PC-9 (cell line): ENCODE measurements at regions not wholly inside any gene's neighbourhood (a gene's known extent, or its start where the extent isn't known, plus 50 kb on each side); places are given as distances from the start of the nearest gene placed in this dataset.
A peak's percentile ranks its signal among the peaks of the same experiment; 100 is the strongest.
"Not testable (repeated sequence)": the region's sequence is repeated elsewhere in the genome, so short reads cannot be mapped to it uniquely, and the experiment has no call there.

Experiments
- BruUV-seq: library from RNA; stranded (reverse); fragments of 400-500 nt; replicated peaks from 2 replicates; lab custom pipeline; 2021; lab: Mats Ljungman, UMichigan
- CTCF ChIA-PET: fragments of 300-600 bp; sonication (Branson Sonifier 250); formaldehyde crosslinking; loops from one replicate; lab custom pipeline; 2022; ENCODE audit warnings: antibody characterized with exemption; lab: Charles Lee
- POLR2A ChIA-PET: fragments of 300-600 bp; sonication (Branson Sonifier 250); formaldehyde crosslinking; loops from one replicate; lab custom pipeline; 2022; ENCODE audit warnings: antibody characterized with exemption; ENCODE audit not compliant: unreplicated experiment; lab: Charles Lee
- DNase-seq, 2 experiments: peaks; one replicate each; pipeline versions ENCODE4 v3.0.0 to v3.0.0-alpha.2; 2015 to 2022; ENCODE audit warnings: mixed read lengths in 1 of 2
- H2AFZ ChIP-seq: fragments of 200-600 bp; sonication (generic); 2 replicates; pipeline ENCODE4 v1.8.1; 2017; ENCODE audit warnings: antibody characterized with exemption
- H3F3A ChIP-seq: fragments of 200-600 bp; sonication (generic); 2 replicates; pipeline ENCODE4 v1.8.1; 2017; ENCODE audit warnings: antibody characterized with exemption, mild to moderate bottlenecking, low read depth; ENCODE audit not compliant: insufficient read depth
- H3K27ac ChIP-seq: fragments of 200-600 bp; sonication (generic); 2 replicates; pipeline ENCODE4 v1.6.1; 2016; ENCODE audit warnings: mixed run types
- H3K27me3 ChIP-seq: fragments of 200-600 bp; sonication (generic); 2 replicates; pipeline ENCODE4 v1.6.1; 2016; ENCODE audit warnings: low read depth, mixed run types; ENCODE audit not compliant: insufficient read depth
- H3K36me3 ChIP-seq: fragments of 200-600 bp; sonication (generic); 2 replicates; pipeline ENCODE4 v1.6.1; 2016; ENCODE audit warnings: low read depth, mixed run types
- H3K4me1 ChIP-seq: fragments of 200-600 bp; sonication (generic); replicated peaks from 2 replicates; pipeline ENCODE4 v1.6.1; 2016; ENCODE audit warnings: mixed run types; ENCODE audit not compliant: insufficient read depth
- H3K4me2 ChIP-seq: fragments of 200-600 bp; sonication (generic); 2 replicates; pipeline ENCODE4 v1.6.1; 2017; ENCODE audit warnings: mixed run types
- H3K4me3 ChIP-seq: fragments of 200-600 bp; sonication (generic); 2 replicates; pipeline ENCODE4 v1.6.1; 2016; ENCODE audit warnings: mixed run types
- H3K79me2 ChIP-seq: fragments of 200-600 bp; sonication (generic); 2 replicates; pipeline ENCODE4 v1.6.1; 2017; ENCODE audit warnings: low read depth, mixed run types
- H3K9me2 ChIP-seq: fragments of 200-600 bp; sonication (generic); 2 replicates; pipeline ENCODE4 v1.8.1; 2017; ENCODE audit warnings: mild to moderate bottlenecking; ENCODE audit not compliant: insufficient read depth
- H3K9me3 ChIP-seq: fragments of 200-600 bp; sonication (generic); 2 replicates; pipeline ENCODE4 v1.8.1; 2016; ENCODE audit warnings: low read depth; ENCODE audit not compliant: insufficient read depth
- H4K20me1 ChIP-seq: fragments of 200-600 bp; sonication (generic); 2 replicates; pipeline ENCODE4 v1.8.1; 2017; ENCODE audit not compliant: insufficient read depth
- EZH2 ChIP-seq: fragments of 200-600 bp; sonication (generic); IDR thresholded peaks from 2 replicates; pipeline ENCODE4 v1.8.0; 2017; ENCODE audit warnings: antibody characterized with exemption, low read depth
- intact Hi-C: fragments of 100-400 bp; cut with micrococcal nuclease; formaldehyde crosslinking; loops from one replicate; pipeline ENCODE4 v1.10.0; 2022; ENCODE audit not compliant: unreplicated experiment
- TF ChIP-seq, protein P1 (sequence below): fragments of 200-600 bp; sonication (generic); conservative IDR thresholded peaks from 2 replicates; pipeline ENCODE4 v1.6.1; 2017; ENCODE audit warnings: mixed run types, antibody characterized with exemption, mild to moderate bottlenecking, moderate library complexity

- H3K4me3 ChIP-seq, result no peak overlapping the region
- no TSS peak for BruUV-seq
- no peaks in the 10 kb centered on the region for H3K4me1 ChIP-seq
- no peak for DNase-seq
- CTCF ChIA-PET, result no interaction called here
- H3K27me3 ChIP-seq, result no peaks in the 10 kb centered on the region
- no peak overlapping the region for H3K27ac ChIP-seq
- H3K4me2 ChIP-seq, result no peak overlapping the region
- H3K79me2 ChIP-seq, result no peaks in the 10 kb centered on the region
- no peak overlapping the region for H2AFZ ChIP-seq
- H3K9me3 ChIP-seq, result no peaks in the 10 kb centered on the region
- no peaks in the 10 kb centered on the region for H4K20me1 ChIP-seq
- POLR2A ChIA-PET, result no interaction called here
- no peaks in the 10 kb centered on the region for H3K36me3 ChIP-seq
- TF ChIP-seq EZH2, result no peak
- TF ChIP-seq, protein P1, sequence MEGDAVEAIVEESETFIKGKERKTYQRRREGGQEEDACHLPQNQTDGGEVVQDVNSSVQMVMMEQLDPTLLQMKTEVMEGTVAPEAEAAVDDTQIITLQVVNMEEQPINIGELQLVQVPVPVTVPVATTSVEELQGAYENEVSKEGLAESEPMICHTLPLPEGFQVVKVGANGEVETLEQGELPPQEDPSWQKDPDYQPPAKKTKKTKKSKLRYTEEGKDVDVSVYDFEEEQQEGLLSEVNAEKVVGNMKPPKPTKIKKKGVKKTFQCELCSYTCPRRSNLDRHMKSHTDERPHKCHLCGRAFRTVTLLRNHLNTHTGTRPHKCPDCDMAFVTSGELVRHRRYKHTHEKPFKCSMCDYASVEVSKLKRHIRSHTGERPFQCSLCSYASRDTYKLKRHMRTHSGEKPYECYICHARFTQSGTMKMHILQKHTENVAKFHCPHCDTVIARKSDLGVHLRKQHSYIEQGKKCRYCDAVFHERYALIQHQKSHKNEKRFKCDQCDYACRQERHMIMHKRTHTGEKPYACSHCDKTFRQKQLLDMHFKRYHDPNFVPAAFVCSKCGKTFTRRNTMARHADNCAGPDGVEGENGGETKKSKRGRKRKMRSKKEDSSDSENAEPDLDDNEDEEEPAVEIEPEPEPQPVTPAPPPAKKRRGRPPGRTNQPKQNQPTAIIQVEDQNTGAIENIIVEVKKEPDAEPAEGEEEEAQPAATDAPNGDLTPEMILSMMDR, result no peak
- H3K9me2 ChIP-seq, result no peaks in the 10 kb centered on the region
- intact Hi-C loops, result no loop called here
- no peaks in the 10 kb centered on the region for H3F3A ChIP-seq
These were observed 72.3 kb upstream of the APBB1IP start for GRCh38 chr10:26365681-26366358.

GRCh38 chr10:26367035-26367434 is 71.1 kb upstream of the APBB1IP start:
- H3K4me2 ChIP-seq, H3K4me3 ChIP-seq, H2AFZ ChIP-seq, H3K4me1 ChIP-seq, POLR2A ChIA-PET, H3K27me3 ChIP-seq, H3K9me3 ChIP-seq, H3K9me2 ChIP-seq, DNase-seq, intact Hi-C loops, BruUV-seq, H4K20me1 ChIP-seq, CTCF ChIA-PET, H3K79me2 ChIP-seq, H3K36me3 ChIP-seq, H3F3A ChIP-seq, H3K27ac ChIP-seq: not testable (repeated sequence)

- TF ChIP-seq, protein P1, result no peak
- no peak for TF ChIP-seq EZH2
- intact Hi-C loops, result no loop called here
- Histone ChIP-seq H3K27ac (no peak overlapping the region), H3K27me3 (no peaks in the 10 kb centered on the region), H3K79me2 (no peaks in the 10 kb centered on the region), H3K9me3 (no peaks in the 10 kb centered on the region), H3F3A (no peaks in the 10 kb centered on the region), H2AFZ (no peak overlapping the region), H3K4me3 (no peak overlapping the region), H3K4me1 (no peaks in the 10 kb centered on the region), H3K9me2 (no peaks in the 10 kb centered on the region), H3K4me2 (no peak overlapping the region), H3K36me3 (no peaks in the 10 kb centered on the region), H4K20me1 (no peaks in the 10 kb centered on the region)
- no TSS peak for BruUV-seq
- peak in 1 of 2 experiments; percentile 7 for DNase-seq
- ChIA-PET CTCF (no interaction called here), POLR2A (no interaction called here)
These were observed 70.4 kb upstream of the APBB1IP start for GRCh38 chr10:26367771-26368170.

DNA sequence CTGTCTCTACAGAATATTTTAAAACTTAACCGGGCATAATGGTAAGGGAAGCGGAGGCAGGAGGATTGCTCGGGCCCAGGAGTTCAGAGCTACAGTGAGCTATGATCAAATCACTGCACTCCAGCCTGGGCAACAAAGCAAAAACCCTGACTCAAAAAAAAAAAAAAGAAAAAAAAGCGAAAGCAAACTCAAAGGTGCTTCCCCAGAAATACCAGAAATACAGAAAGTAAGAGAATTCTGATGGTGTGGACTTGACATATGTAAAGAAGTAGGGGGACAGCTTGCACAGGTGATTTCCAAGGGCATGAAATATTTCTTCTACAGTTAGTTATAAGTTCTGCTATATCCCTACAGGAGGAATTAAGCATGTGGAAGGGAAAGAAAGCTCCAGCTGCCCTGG is 69.7 kb upstream of the APBB1IP start:
- no peaks in the 10 kb centered on the region for H3K36me3 ChIP-seq
- H3K9me2 ChIP-seq, result no peaks in the 10 kb centered on the region
- H3K4me3 ChIP-seq, result no peak overlapping the region
- no peak overlapping the region for H3K4me2 ChIP-seq
- no peaks in the 10 kb centered on the region for H4K20me1 ChIP-seq
- POLR2A ChIA-PET, result no interaction called here
- H3F3A ChIP-seq, result no peaks in the 10 kb centered on the region
- CTCF ChIA-PET, result no interaction called here
- TF ChIP-seq EZH2, result no peak
- TF ChIP-seq, protein P1, result no peak
- H3K27me3 ChIP-seq, result no peaks in the 10 kb centered on the region
- no peak for DNase-seq
- intact Hi-C loops, result no loop called here
- no peak overlapping the region for H2AFZ ChIP-seq
- no peaks in the 10 kb centered on the region for H3K79me2 ChIP-seq
- BruUV-seq, result no TSS peak
- H3K27ac ChIP-seq, result no peak overlapping the region
- H3K4me1 ChIP-seq, result no peaks in the 10 kb centered on the region
- H3K9me3 ChIP-seq, result no peaks in the 10 kb centered on the region
